ENCODE measurements at regions not wholly inside any gene's neighbourhood (a gene's known extent, or its start where the extent isn't known, plus 50 kb on each side); places are given as distances from the start of the nearest gene placed in this dataset.
A peak's percentile ranks its signal among the peaks of the same experiment; 100 is the strongest.

GRCh38 chr1:58874342-58874741 is 90.5 kb upstream of the JUN start:
- peaks cover 26% of the 10 kb centered on the region for H3K4me1 ChIP-seq (ENCODE audit: insufficient read depth)
- no peaks in the 10 kb centered on the region for H3K27me3 ChIP-seq
- DNase-seq (ENCODE audit: low spot score), result no peak
- no peaks in the 10 kb centered on the region for H3K79me2 ChIP-seq
- no peak overlapping the region for H3K4me3 ChIP-seq
- no peaks in the 10 kb centered on the region for H4K20me1 ChIP-seq (ENCODE audit: insufficient read depth, poor library complexity, severe bottlenecking)
- no peaks in the 10 kb centered on the region for H3K9me3 ChIP-seq (ENCODE audit: low read depth)
- TF ChIP-seq EZH2 (IDR thresholded peaks at IDR 0.05; ENCODE audit: borderline replicate concordance), result no peak
- TF ChIP-seq EZH2phosphoT487 (IDR thresholded peaks at IDR 0.05; ENCODE audit: low read depth, severe bottlenecking, unreplicated experiment), result no peak
- no peak for TF ChIP-seq CTCF (IDR thresholded peaks at IDR 0.05; ENCODE audit: poor library complexity)
- H3K9me2 ChIP-seq (replicated peaks; ENCODE audit: insufficient read depth), result no peaks in the 10 kb centered on the region
- no peak overlapping the region for H3K4me2 ChIP-seq
- H3K36me3 ChIP-seq (replicated peaks; ENCODE audit: insufficient read depth, low read depth), result no peaks in the 10 kb centered on the region
- H3K27ac ChIP-seq, result peak overlapping the region; percentile 54
- H2AFZ ChIP-seq, result no peak overlapping the region

GRCh38 chr1:58874757-58875755 is 91.2 kb upstream of the JUN start:
- WGBS (ENCODE audit: low lambda C conversion rate, missing lambda C conversion rate), result 62% methylated on average over 12 of the region's 12 CpGs
- Histone ChIP-seq H3K4me1 (ENCODE audit: insufficient read depth) (peaks cover 26% of the 10 kb centered on the region), H2AFZ (no peak overlapping the region), H3K79me2 (no peaks in the 10 kb centered on the region), H3K9me3 (ENCODE audit: low read depth) (no peaks in the 10 kb centered on the region), H3K36me3 (replicated peaks; ENCODE audit: insufficient read depth, low read depth) (no peaks in the 10 kb centered on the region), H3K4me2 (no peak overlapping the region), H3K9me2 (replicated peaks; ENCODE audit: insufficient read depth) (no peaks in the 10 kb centered on the region), H3K4me3 (no peak overlapping the region), H4K20me1 (ENCODE audit: insufficient read depth, poor library complexity, severe bottlenecking) (no peaks in the 10 kb centered on the region), H3K27ac (peak overlapping the region; percentile 54), H3K27me3 (no peaks in the 10 kb centered on the region)
- DNase-seq (ENCODE audit: low spot score), result peak; percentile 40
- no peak for TF ChIP-seq EZH2 (IDR thresholded peaks at IDR 0.05; ENCODE audit: borderline replicate concordance)
- TF ChIP-seq EZH2phosphoT487 (IDR thresholded peaks at IDR 0.05; ENCODE audit: low read depth, severe bottlenecking, unreplicated experiment), result no peak
- no peak for TF ChIP-seq CTCF (IDR thresholded peaks at IDR 0.05; ENCODE audit: poor library complexity)

- TF ChIP-seq CTCF (IDR thresholded peaks at IDR 0.05; ENCODE audit: poor library complexity), result no peak
- no peak for DNase-seq (ENCODE audit: low spot score)
- Histone ChIP-seq H3K27ac (no peak overlapping the region), H4K20me1 (ENCODE audit: insufficient read depth, poor library complexity, severe bottlenecking) (no peaks in the 10 kb centered on the region), H3K27me3 (no peaks in the 10 kb centered on the region), H3K9me2 (replicated peaks; ENCODE audit: insufficient read depth) (no peaks in the 10 kb centered on the region), H3K79me2 (no peaks in the 10 kb centered on the region), H3K4me3 (no peak overlapping the region), H3K9me3 (ENCODE audit: low read depth) (no peaks in the 10 kb centered on the region), H2AFZ (no peak overlapping the region), H3K4me1 (ENCODE audit: insufficient read depth) (peaks cover 35% of the 10 kb centered on the region), H3K4me2 (no peak overlapping the region), H3K36me3 (replicated peaks; ENCODE audit: insufficient read depth, low read depth) (no peaks in the 10 kb centered on the region)
- WGBS (ENCODE audit: low lambda C conversion rate, missing lambda C conversion rate), result 90% methylated on average over 2 of the region's 2 CpGs
These were observed 95.6 kb upstream of the JUN start for GRCh38 chr1:58879464-58879863.

Measured in hepatocyte (in vitro differentiated cells).